ENCODE measurements at regions not wholly inside any gene's neighbourhood (a gene's known extent, or its start where the extent isn't known, plus 50 kb on each side); places are given as distances from the start of the nearest gene placed in this dataset.

- no peak overlapping the region for H3K9ac ChIP-seq (ENCODE audit: low read depth in 2 of 2, low read length in 2 of 2)
- H3K9me3 ChIP-seq, result no peaks in the 10 kb centered on the region
- TF ChIP-seq CTCF (IDR thresholded peaks at IDR 0.05), result no peak
- H3K27me3 ChIP-seq, result no peaks in the 10 kb centered on the region
- no peak for DNase-seq
- H3K4me3 ChIP-seq, result no peak overlapping the region
- no peaks in the 10 kb centered on the region for H3K36me3 ChIP-seq
- H3K27ac ChIP-seq, result no peak overlapping the region
- H3K4me1 ChIP-seq, result no peaks in the 10 kb centered on the region
- intact Hi-C loops (cut with DNase I), result no loop called here
Observed at GRCh38 chrX:45718676-45719075, 518.0 kb upstream of the DIPK2B start.

GRCh38 chrX:45716750-45717149 lies 516.1 kb upstream of the DIPK2B start:
- peak; percentile 27 for DNase-seq
- no peaks in the 10 kb centered on the region for H3K4me1 ChIP-seq
- no peaks in the 10 kb centered on the region for H3K36me3 ChIP-seq
- H3K27ac ChIP-seq, result no peak overlapping the region
- no peaks in the 10 kb centered on the region for H3K27me3 ChIP-seq
- H3K4me3 ChIP-seq, result no peak overlapping the region
- H3K9ac ChIP-seq (ENCODE audit: low read depth in 2 of 2, low read length in 2 of 2), result no peak overlapping the region
- intact Hi-C loops (cut with DNase I), result no loop called here
- no peak for TF ChIP-seq CTCF (IDR thresholded peaks at IDR 0.05)
- H3K9me3 ChIP-seq, result no peaks in the 10 kb centered on the region

DNA sequence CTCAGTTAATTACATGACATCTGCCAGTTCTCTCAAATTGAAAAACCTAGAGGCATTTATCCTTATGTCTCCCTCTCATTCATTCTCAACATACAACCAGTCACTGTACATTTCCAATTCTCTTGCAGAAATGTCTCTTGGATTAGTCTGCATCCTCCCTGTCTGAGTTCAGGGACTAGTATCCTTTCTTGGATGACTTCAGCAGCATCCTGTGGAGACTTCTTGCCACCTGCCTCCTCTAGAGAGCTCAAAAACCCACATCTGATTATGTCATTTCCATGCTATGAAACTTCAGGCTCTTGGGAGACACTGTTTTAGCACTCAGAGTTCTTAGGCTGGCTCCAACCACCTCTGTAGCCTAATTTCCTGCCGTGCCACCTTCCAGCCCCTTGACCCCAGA lies 515.1 kb upstream of the DIPK2B start:
- intact Hi-C loops (cut with DNase I), result no loop called here

DNA sequence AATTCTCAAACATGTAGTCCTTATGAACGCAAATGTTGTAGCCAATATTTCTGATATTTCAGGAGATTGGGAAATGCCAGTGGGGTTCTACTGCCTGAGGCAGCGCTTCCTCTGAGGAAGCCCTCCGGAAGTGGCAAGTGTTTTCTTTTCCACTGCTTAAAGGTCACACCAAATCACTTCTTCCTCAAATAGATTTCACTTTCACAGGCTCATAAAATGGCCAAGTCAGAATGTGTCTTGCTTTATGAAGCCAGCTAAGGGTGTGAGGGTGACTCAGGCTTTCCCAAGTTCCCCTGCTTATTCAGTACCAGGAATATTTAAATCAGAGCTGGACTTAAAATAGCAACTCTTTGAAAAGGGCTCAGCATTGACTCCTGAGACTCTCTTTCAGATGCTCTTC lies 514.2 kb upstream of the DIPK2B start:
- DNase-seq, result peak; percentile 32
- H3K27ac ChIP-seq, result no peak overlapping the region

More for the DNA sequence above, 515.1 kb upstream of the DIPK2B start:
- no peak for DNase-seq
- Histone ChIP-seq H3K4me3 (no peak overlapping the region), H3K27me3 (no peaks in the 10 kb centered on the region), H3K36me3 (no peaks in the 10 kb centered on the region), H3K9ac (ENCODE audit: low read depth in 2 of 2, low read length in 2 of 2) (no peak overlapping the region), H3K9me3 (no peaks in the 10 kb centered on the region), H3K27ac (no peak overlapping the region), H3K4me1 (no peaks in the 10 kb centered on the region)
- TF ChIP-seq CTCF (IDR thresholded peaks at IDR 0.05), result no peak

GRCh38 chrX:45712067-45712466 lies 511.4 kb upstream of the DIPK2B start:
- Histone ChIP-seq H3K9ac (ENCODE audit: low read depth in 2 of 2, low read length in 2 of 2) (no peak overlapping the region), H3K27me3 (no peaks in the 10 kb centered on the region), H3K9me3 (no peaks in the 10 kb centered on the region), H3K36me3 (no peaks in the 10 kb centered on the region), H3K4me3 (no peak overlapping the region), H3K4me1 (no peaks in the 10 kb centered on the region), H3K27ac (no peak overlapping the region)
- no peak for TF ChIP-seq CTCF (IDR thresholded peaks at IDR 0.05)
- DNase-seq, result no peak
- intact Hi-C loops (cut with DNase I), result no loop called here

More for the DNA sequence above, 514.2 kb upstream of the DIPK2B start:
- Histone ChIP-seq H3K9ac (ENCODE audit: low read depth in 2 of 2, low read length in 2 of 2) (no peak overlapping the region), H3K4me3 (no peak overlapping the region), H3K36me3 (no peaks in the 10 kb centered on the region), H3K4me1 (no peaks in the 10 kb centered on the region), H3K9me3 (no peaks in the 10 kb centered on the region), H3K27me3 (no peaks in the 10 kb centered on the region)
- intact Hi-C loops (cut with DNase I), result no loop called here
- no peak for TF ChIP-seq CTCF (IDR thresholded peaks at IDR 0.05)

DNA sequence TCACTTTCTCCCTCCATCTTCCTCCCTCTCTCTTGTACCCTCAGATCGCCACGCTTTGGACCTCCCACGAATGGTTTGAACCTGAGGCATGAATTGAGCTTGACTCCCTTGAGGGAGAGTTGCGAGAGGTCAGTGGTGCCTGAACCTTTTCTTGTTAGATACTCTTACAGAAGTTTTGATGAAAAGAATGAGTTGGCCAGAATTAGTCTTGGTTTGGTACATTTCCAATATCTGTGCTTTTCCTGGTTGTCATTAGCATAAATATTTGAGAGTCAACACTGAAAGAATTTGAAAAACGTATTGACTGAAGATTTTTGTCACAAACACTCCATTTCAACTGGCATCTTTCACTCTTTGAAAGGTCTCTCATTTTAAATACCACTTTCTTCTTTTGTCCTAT lies 510.6 kb upstream of the DIPK2B start:
- Histone ChIP-seq H3K4me1 (no peaks in the 10 kb centered on the region), H3K4me3 (no peak overlapping the region), H3K27me3 (no peaks in the 10 kb centered on the region), H3K9me3 (no peaks in the 10 kb centered on the region), H3K27ac (no peak overlapping the region), H3K36me3 (no peaks in the 10 kb centered on the region), H3K9ac (ENCODE audit: low read depth in 2 of 2, low read length in 2 of 2) (no peak overlapping the region)
- intact Hi-C loops (cut with DNase I), result no loop called here
- TF ChIP-seq CTCF (IDR thresholded peaks at IDR 0.05), result no peak
- DNase-seq, result no peak

Data from colonic mucosa (tissue), 4 donors.